Frontal cortex (tissue), 3 donors: ENCODE measurements at regions not wholly inside any gene's neighbourhood (a gene's known extent, or its start where the extent isn't known, plus 50 kb on each side); places are given as distances from the start of the nearest gene placed in this dataset.

ENCODE experiments used
- DNase-seq, 2 donors: peaks; one replicate each; pipeline ENCODE4 v3.0.0; 2012; ENCODE audit warnings: low spot score in 2 of 2
- FAIRE-seq: peaks from 2 replicates; lab custom pipeline; 2012; peaks lifted over from hg19 to GRCh38; lab: Jason Lieb, UNC
- donor health status: control.
- donor health status: control.
- donor health status: control.

GRCh38 chr2:144248350-144249034 is 271.4 kb downstream of the ZEB2 start:
- FAIRE-seq (no peak), DNase-seq (no peak)

- FAIRE-seq, result no peak
- DNase-seq, result no peak
Observed at GRCh38 chr2:144244938-144245337, 275.0 kb downstream of the ZEB2 start.

- FAIRE-seq (no peak), DNase-seq (no peak)
Observed at GRCh38 chr2:144242311-144242710, 277.6 kb downstream of the ZEB2 start.

- FAIRE-seq, result no peak
Observed at GRCh38 chr2:144241801-144242200, 278.1 kb downstream of the ZEB2 start.

GRCh38 chr2:144240656-144241339 is 279.1 kb downstream of the ZEB2 start:
- FAIRE-seq, result no peak
- DNase-seq, result no peak

More at GRCh38 chr2:144241801-144242200, 278.1 kb downstream of the ZEB2 start:
- DNase-seq, result no peak

DNA sequence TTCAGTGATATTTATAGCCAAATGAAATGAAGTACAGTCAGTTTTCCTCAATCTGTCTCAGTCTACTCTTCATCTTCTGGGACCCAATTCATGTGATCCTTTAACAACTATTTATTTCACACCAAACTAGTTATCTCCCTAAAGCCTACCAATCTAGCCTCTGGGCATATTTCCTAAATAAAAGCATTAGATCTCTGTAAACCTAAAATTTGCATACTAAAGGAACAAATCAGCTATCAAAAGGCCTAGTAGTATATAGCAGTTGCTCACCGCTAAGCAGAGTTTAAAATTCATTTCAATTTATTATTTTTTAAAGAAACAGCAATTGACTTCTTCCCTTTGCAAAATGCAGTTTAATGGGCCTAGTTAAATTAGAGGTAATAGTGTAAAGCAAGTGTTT is 280.2 kb downstream of the ZEB2 start:
- DNase-seq (no peak), FAIRE-seq (no peak)

DNA sequence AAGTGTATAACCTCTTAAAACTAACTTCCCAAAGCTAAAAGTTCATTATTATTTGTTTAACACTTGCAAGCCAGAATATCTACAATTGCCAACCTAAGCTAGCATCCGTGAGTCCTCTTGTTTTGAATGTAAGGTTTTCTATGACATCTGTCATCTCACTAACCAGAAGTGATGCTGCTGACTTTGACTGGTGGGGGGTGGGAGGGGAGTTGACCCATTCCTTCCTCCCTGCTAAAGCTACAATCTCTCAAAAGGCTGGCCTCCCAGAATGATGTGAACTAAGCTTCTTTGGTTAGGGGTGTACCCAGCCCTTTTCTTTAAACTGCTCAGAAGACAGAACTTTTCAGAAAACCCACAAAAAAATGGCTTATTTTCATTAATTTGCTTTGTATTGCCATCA is 280.6 kb downstream of the ZEB2 start:
- FAIRE-seq (no peak), DNase-seq (no peak)

- FAIRE-seq (no peak), DNase-seq (no peak)
Observed at GRCh38 chr2:144237830-144238627, 281.9 kb downstream of the ZEB2 start.

- DNase-seq (no peak), FAIRE-seq (no peak)
Observed at GRCh38 chr2:144237108-144237507, 282.8 kb downstream of the ZEB2 start.

DNA sequence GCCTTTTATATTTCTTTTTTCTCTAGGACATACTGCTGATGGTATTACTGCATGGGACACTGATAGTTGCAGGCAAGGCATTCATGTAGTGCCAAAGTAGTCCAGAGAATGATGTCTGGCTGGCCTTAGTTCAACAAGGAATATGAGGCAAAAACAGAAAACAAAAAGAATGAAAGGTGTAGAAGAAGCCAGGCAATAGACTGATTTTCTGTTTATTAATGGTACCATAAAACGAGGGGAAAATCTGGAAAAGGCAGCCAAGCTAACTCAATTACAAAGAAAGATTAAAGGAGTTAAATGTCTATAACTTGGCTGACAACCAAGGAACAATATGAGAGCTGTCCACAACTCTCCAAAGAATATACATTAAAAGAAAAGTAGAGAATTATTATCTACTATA is 284.9 kb downstream of the ZEB2 start:
- no peak for FAIRE-seq
- no peak for DNase-seq

- DNase-seq (no peak), FAIRE-seq (no peak)
Observed at GRCh38 chr2:144234542-144234871, 285.4 kb downstream of the ZEB2 start.

GRCh38 chr2:144233733-144234541 is 286.0 kb downstream of the ZEB2 start:
- no peak for DNase-seq
- FAIRE-seq, result no peak

- no peak for DNase-seq
- no peak for FAIRE-seq
Observed at GRCh38 chr2:144233317-144233716, 286.6 kb downstream of the ZEB2 start.

- DNase-seq, result no peak
- FAIRE-seq, result no peak
Observed at GRCh38 chr2:144230448-144231085, 289.4 kb downstream of the ZEB2 start.

DNA sequence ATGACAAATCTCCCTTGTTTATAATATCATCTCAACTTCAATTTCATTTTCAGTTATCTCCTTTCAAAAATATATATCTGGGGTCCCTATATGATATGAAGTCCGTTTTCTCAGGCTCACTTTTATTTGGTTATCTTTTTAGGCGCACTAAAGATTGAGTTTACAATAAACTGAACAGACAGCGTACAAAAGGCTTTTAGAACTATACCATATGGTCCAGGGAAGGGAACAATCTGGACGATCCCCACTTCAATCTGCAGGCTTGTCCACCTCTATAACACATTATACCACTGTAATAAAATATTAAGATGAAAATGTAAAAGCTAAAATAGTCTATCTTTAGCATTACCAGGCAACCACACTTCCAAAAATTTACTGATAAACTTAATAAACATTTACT is 289.9 kb downstream of the ZEB2 start:
- FAIRE-seq (no peak), DNase-seq (no peak)

DNA sequence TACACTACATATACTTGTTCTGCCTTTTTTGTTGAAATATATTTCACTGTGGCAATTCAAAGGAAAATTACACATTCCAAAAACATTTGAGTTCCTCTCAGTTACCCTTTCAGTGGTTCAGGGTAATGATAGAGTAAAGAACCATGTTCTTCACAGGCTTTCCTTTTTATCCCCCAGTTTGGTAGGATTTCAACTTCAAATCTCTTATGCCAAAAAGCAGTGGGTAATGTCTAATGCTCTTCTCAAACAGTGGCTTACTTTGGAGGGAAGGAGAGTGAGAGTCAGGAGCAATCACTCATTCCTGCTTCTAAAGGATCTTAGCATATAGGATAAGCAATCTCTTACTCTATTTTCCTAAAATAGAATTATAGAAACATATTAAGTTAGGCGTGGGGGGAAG is 290.6 kb downstream of the ZEB2 start:
- DNase-seq (no peak), FAIRE-seq (no peak)

DNA sequence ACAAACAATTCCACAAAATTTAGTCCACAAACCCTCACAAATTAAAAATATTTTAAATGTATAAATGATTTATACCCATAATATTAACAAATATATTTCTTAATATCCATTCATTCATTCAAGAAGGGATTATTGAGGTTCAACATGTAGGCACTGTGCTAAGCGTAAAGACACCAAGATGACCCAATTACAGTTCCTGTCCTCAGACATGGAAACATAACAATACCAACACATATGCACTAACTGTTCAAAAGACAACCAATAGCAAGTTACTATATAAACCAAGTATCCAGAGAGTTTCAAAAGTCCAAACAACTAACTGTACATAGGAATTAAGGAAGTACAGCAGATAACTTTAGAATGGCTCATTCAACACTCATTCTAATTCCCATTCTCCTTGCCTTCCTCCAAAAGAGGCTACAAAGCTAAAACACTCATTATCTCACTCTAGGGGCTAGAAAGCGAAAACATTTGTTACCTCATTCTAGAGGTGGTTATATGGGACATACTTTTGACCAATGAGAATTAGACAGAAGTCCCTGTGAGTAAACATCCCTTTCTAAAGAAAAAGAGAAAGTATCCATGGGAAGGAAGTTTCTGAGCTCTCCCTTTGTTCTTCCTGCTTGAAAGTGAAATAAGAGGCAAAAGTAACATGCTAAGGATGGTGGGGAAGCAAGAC is 292.4 kb downstream of the ZEB2 start:
- FAIRE-seq, result no peak

GRCh38 chr2:144225076-144225475 is 294.8 kb downstream of the ZEB2 start:
- no peak for FAIRE-seq
- DNase-seq, result no peak

More for the DNA sequence above, 292.4 kb downstream of the ZEB2 start:
- no peak for DNase-seq

GRCh38 chr2:144224472-144224871 is 295.4 kb downstream of the ZEB2 start:
- FAIRE-seq (no peak), DNase-seq (no peak)
